Hepatocyte (in vitro differentiated cells): ENCODE measurements at regions not wholly inside any gene's neighbourhood (a gene's known extent, or its start where the extent isn't known, plus 50 kb on each side); places are given as distances from the start of the nearest gene placed in this dataset.

Experiments used
- DNase-seq: peaks from one replicate; pipeline ENCODE4 v3.0.0-alpha.2; 2016; ENCODE audit warnings: low spot score
- H2AFZ ChIP-seq: fragments of 200-600 bp; sonication (generic); 2 replicates; pipeline ENCODE4 v1.6.0; 2016; ENCODE audit warnings: antibody characterized with exemption, mild to moderate bottlenecking
- H3K27ac ChIP-seq: fragments of 200-600 bp; sonication (generic); 2 replicates; pipeline ENCODE4 v1.5.1; 2016; ENCODE audit warnings: mild to moderate bottlenecking
- H3K27me3 ChIP-seq: fragments of 200-600 bp; sonication (generic); 2 replicates; pipeline ENCODE4 v1.6.1; 2016
- H3K36me3 ChIP-seq: fragments of 200-600 bp; sonication (generic); replicated peaks from 2 replicates; pipeline ENCODE4 v1.5.1; 2016; ENCODE audit warnings: low read depth; ENCODE audit not compliant: insufficient read depth
- H3K4me1 ChIP-seq: fragments of 200-600 bp; sonication (generic); 2 replicates; pipeline ENCODE4 v1.5.1; 2016; ENCODE audit warnings: mild to moderate bottlenecking, moderate library complexity; ENCODE audit not compliant: insufficient read depth
- H3K4me2 ChIP-seq: fragments of 200-600 bp; sonication (generic); 2 replicates; pipeline ENCODE4 v1.6.0; 2016
- H3K4me3 ChIP-seq: fragments of 200-600 bp; sonication (generic); 2 replicates; pipeline ENCODE4 v1.5.1; 2016; ENCODE audit warnings: mild to moderate bottlenecking
- H3K79me2 ChIP-seq: fragments of 200-600 bp; sonication (generic); 2 replicates; pipeline ENCODE4 v1.6.0; 2017; ENCODE audit warnings: mild to moderate bottlenecking
- H3K9me2 ChIP-seq: fragments of 200-600 bp; sonication (generic); replicated peaks from 2 replicates; pipeline ENCODE4 v1.6.0; 2017; ENCODE audit warnings: mild to moderate bottlenecking; ENCODE audit not compliant: insufficient read depth
- H3K9me3 ChIP-seq: fragments of 200-600 bp; sonication (generic); 2 replicates; pipeline ENCODE4 v1.5.1; 2016; ENCODE audit warnings: low read depth, mild to moderate bottlenecking
- H4K20me1 ChIP-seq: fragments of 200-600 bp; sonication (generic); 2 replicates; pipeline ENCODE4 v1.6.0; 2016; ENCODE audit warnings: mild to moderate bottlenecking; ENCODE audit not compliant: insufficient read depth, poor library complexity, severe bottlenecking
- EZH2 ChIP-seq: fragments of 200-600 bp; sonication (generic); IDR thresholded peaks from 2 replicates; pipeline ENCODE4 v1.6.1; 2016; ENCODE audit warnings: antibody characterized with exemption, mild to moderate bottlenecking, borderline replicate concordance
- EZH2phosphoT487 ChIP-seq: fragments of 200-600 bp; sonication (generic); IDR thresholded peaks from one replicate; pipeline ENCODE4 v1.6.1; 2018; ENCODE audit warnings: antibody characterized with exemption, mild to moderate bottlenecking, low read depth, moderate library complexity; ENCODE audit not compliant: unreplicated experiment, severe bottlenecking
- WGBS: methylation state at CpG from one replicate; pipeline ENCODE4 v1.1.6; 2016; ENCODE audit warnings: low lambda C conversion rate; ENCODE audit errors: missing lambda C conversion rate; 5-methylcytosine and 5-hydroxymethylcytosine counted together
- TF ChIP-seq, protein P1 (sequence below): fragments of 200-600 bp; sonication (generic); IDR thresholded peaks from 2 replicates; pipeline ENCODE4 v1.5.1; 2016; ENCODE audit warnings: antibody characterized with exemption, mild to moderate bottlenecking; ENCODE audit not compliant: poor library complexity

- TF ChIP-seq, protein P1, sequence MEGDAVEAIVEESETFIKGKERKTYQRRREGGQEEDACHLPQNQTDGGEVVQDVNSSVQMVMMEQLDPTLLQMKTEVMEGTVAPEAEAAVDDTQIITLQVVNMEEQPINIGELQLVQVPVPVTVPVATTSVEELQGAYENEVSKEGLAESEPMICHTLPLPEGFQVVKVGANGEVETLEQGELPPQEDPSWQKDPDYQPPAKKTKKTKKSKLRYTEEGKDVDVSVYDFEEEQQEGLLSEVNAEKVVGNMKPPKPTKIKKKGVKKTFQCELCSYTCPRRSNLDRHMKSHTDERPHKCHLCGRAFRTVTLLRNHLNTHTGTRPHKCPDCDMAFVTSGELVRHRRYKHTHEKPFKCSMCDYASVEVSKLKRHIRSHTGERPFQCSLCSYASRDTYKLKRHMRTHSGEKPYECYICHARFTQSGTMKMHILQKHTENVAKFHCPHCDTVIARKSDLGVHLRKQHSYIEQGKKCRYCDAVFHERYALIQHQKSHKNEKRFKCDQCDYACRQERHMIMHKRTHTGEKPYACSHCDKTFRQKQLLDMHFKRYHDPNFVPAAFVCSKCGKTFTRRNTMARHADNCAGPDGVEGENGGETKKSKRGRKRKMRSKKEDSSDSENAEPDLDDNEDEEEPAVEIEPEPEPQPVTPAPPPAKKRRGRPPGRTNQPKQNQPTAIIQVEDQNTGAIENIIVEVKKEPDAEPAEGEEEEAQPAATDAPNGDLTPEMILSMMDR = no peak
- TF ChIP-seq EZH2phosphoT487 (no peak), EZH2 (no peak)
- no peak overlapping the region for H3K4me3 ChIP-seq
- no peaks in the 10 kb centered on the region for H3K9me3 ChIP-seq
- no peaks in the 10 kb centered on the region for H3K9me2 ChIP-seq
- H3K4me1 ChIP-seq = no peaks in the 10 kb centered on the region
- H4K20me1 ChIP-seq = no peaks in the 10 kb centered on the region
- no peak overlapping the region for H2AFZ ChIP-seq
- H3K4me2 ChIP-seq = no peak overlapping the region
- H3K27me3 ChIP-seq = no peaks in the 10 kb centered on the region
- H3K36me3 ChIP-seq = no peaks in the 10 kb centered on the region
- no peak overlapping the region for H3K27ac ChIP-seq
- WGBS = 88% methylated on average over 6 of the region's 6 CpGs
- no peaks in the 10 kb centered on the region for H3K79me2 ChIP-seq
- DNase-seq = no peak
Observed at GRCh38 chr1:162991444-162991843, 77.7 kb upstream of the RGS4 start.

DNA sequence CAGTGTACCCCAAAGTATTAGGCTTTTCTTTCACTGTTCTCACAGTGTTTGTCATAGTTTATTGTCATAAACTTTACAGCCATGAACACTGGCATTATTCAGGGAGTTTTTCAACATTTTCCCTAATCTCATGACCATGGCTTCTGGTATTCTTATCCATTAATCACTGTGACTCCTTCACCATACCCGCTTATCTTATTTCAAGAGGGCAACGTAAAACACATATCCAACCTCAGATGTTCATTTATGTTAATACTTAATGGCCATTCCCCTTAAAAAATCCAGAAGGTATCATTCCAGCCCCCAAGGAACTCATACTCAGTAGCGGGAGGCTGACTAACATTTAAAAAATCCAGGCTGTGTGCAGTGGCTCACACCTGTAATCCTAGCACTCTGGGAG lies 78.5 kb upstream of the RGS4 start:
- Histone ChIP-seq H3K4me1 (no peaks in the 10 kb centered on the region), H3K4me2 (no peak overlapping the region), H3K27me3 (no peaks in the 10 kb centered on the region), H2AFZ (no peak overlapping the region), H4K20me1 (no peaks in the 10 kb centered on the region), H3K79me2 (no peaks in the 10 kb centered on the region), H3K4me3 (no peak overlapping the region), H3K9me3 (no peaks in the 10 kb centered on the region), H3K36me3 (no peaks in the 10 kb centered on the region), H3K9me2 (no peaks in the 10 kb centered on the region), H3K27ac (no peak overlapping the region)
- 75% methylated on average over 3 of the region's 3 CpGs for WGBS
- no peak for DNase-seq
- TF ChIP-seq EZH2 = no peak
- TF ChIP-seq, protein P1 = no peak
- no peak for TF ChIP-seq EZH2phosphoT487

GRCh38 chr1:162988869-162989268 lies 80.3 kb upstream of the RGS4 start:
- no peak for DNase-seq
- Histone ChIP-seq H4K20me1 (no peaks in the 10 kb centered on the region), H3K9me2 (no peaks in the 10 kb centered on the region), H3K4me1 (no peaks in the 10 kb centered on the region), H3K36me3 (no peaks in the 10 kb centered on the region), H3K27ac (no peak overlapping the region), H3K79me2 (no peaks in the 10 kb centered on the region), H3K27me3 (no peaks in the 10 kb centered on the region), H3K4me3 (no peak overlapping the region), H3K9me3 (no peaks in the 10 kb centered on the region), H2AFZ (no peak overlapping the region), H3K4me2 (no peak overlapping the region)
- TF ChIP-seq EZH2phosphoT487 (no peak), EZH2 (no peak)
- TF ChIP-seq, protein P1 = no peak
- 57% methylated on average over 3 of the region's 3 CpGs for WGBS

DNA sequence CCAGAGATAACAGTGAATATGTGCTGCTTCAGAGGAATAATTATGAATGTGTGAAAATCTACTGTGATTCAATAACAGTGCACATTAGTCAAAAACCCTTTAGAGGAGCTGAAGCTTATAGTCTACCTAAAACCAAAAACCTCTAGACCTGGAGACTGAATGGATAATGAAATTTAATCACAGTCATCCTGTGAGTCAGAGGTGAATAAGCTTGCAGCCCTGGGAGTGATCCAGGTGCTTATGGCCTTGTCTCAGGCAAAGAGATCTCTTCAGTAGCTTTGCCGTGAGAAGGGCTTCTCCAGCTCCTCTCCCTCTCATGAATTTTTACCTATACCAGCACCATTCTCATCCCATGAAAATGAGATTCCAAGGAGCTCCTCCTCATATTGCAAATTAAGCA lies 81.3 kb upstream of the RGS4 start:
- no peaks in the 10 kb centered on the region for H3K27me3 ChIP-seq
- no peaks in the 10 kb centered on the region for H3K4me1 ChIP-seq
- no peak overlapping the region for H3K4me3 ChIP-seq
- TF ChIP-seq EZH2phosphoT487 (no peak), EZH2 (no peak)
- TF ChIP-seq, protein P1 = no peak
- H2AFZ ChIP-seq = no peak overlapping the region
- DNase-seq = no peak
- no peaks in the 10 kb centered on the region for H3K9me3 ChIP-seq
- no peaks in the 10 kb centered on the region for H3K36me3 ChIP-seq
- H3K4me2 ChIP-seq = no peak overlapping the region
- no peaks in the 10 kb centered on the region for H3K9me2 ChIP-seq
- H3K79me2 ChIP-seq = no peaks in the 10 kb centered on the region
- no peaks in the 10 kb centered on the region for H4K20me1 ChIP-seq
- no peak overlapping the region for H3K27ac ChIP-seq
- 77% methylated on average over 1 of the region's 1 CpG for WGBS
